IMR-90 (cell line): ENCODE measurements at regions not wholly inside any gene's neighbourhood (a gene's known extent, or its start where the extent isn't known, plus 50 kb on each side); places are given as distances from the start of the nearest gene placed in this dataset.

Experiments
- ATAC-seq: fragments of 200-7000 bp; cut with Tn5 transposase; 2 replicates; pipeline ENCODE4 v1.9.1; 2020; ENCODE audit warnings: low read depth, mild to moderate bottlenecking, moderate library complexity
- BruUV-seq: library from RNA; stranded (reverse); fragments of 400-500 nt; replicated peaks from 2 replicates; lab custom pipeline; 2021; lab: Mats Ljungman, UMichigan
- CTCF ChIA-PET: fragments of 300-600 bp; formaldehyde crosslinking; extraction: SDS; loops from one replicate; lab custom pipeline; 2021; ENCODE audit warnings: antibody characterized with exemption; lab: Yijun Ruan, JAX
- POLR2A ChIA-PET: fragments of 300-600 bp; sonication (Branson Sonifier 250); formaldehyde crosslinking; loops from one replicate; lab custom pipeline; 2022; ENCODE audit warnings: antibody characterized with exemption; ENCODE audit not compliant: unreplicated experiment; lab: Charles Lee
- DNase-seq: peaks from one replicate; pipeline ENCODE4 v3.0.0; 2013
- H2AFZ ChIP-seq: replicated peaks from 2 replicates; pipeline ENCODE3; 2013; ENCODE audit warnings: low read length, mild to moderate bottlenecking; ENCODE audit not compliant: poor library complexity
- H2AK5ac ChIP-seq: 2 replicates; pipeline ENCODE4 v1.6.1; 2013; ENCODE audit warnings: low read depth, low read length, inconsistent platforms
- H2AK9ac ChIP-seq: replicated peaks from 2 replicates; pipeline ENCODE3; 2013; ENCODE audit warnings: mild to moderate bottlenecking, low read depth, low read length, moderate library complexity; ENCODE audit not compliant: poor library complexity
- H2BK120ac ChIP-seq: 2 replicates; pipeline ENCODE4 v1.6.1; 2013; ENCODE audit warnings: low read depth, low read length, inconsistent platforms
- H2BK15ac ChIP-seq: 3 replicates; pipeline ENCODE4 v1.6.1; 2013; ENCODE audit warnings: low read depth, low read length, inconsistent platforms
- H2BK20ac ChIP-seq: 2 replicates; pipeline ENCODE4 v1.6.1; 2013; ENCODE audit warnings: low read depth, mild to moderate bottlenecking, inconsistent platforms, low read length, moderate library complexity
- H2BK5ac ChIP-seq: 2 replicates; pipeline ENCODE4 v1.6.1; 2013; ENCODE audit warnings: mild to moderate bottlenecking, low read depth, low read length, inconsistent platforms; ENCODE audit not compliant: poor library complexity, severe bottlenecking
- H3K14ac ChIP-seq: replicated peaks from 2 replicates; pipeline ENCODE4 v1.6.1; 2013; ENCODE audit warnings: low read depth, low read length, inconsistent platforms
- H3K18ac ChIP-seq: 2 replicates; pipeline ENCODE4 v1.6.1; 2013; ENCODE audit warnings: low read depth, low read length, control low read depth
- H3K23ac ChIP-seq: 2 replicates; pipeline ENCODE4 v1.6.1; 2013; ENCODE audit warnings: low read depth, low read length, inconsistent platforms
- H3K27ac ChIP-seq: 2 replicates; pipeline ENCODE4 v1.5.1; 2013; ENCODE audit warnings: mild to moderate bottlenecking, control low read depth, low read length; ENCODE audit not compliant: insufficient read depth
- H3K27me3 ChIP-seq: 2 replicates; pipeline ENCODE4 v1.6.1; 2013; ENCODE audit warnings: low read length; ENCODE audit not compliant: control insufficient read depth, insufficient read depth
- H3K36me3 ChIP-seq: 2 replicates; pipeline ENCODE4 v1.6.1; 2013; ENCODE audit warnings: low read length, mixed read lengths; ENCODE audit not compliant: control insufficient read depth, insufficient read depth
- H3K4ac ChIP-seq: 2 replicates; pipeline ENCODE4 v1.6.1; 2013; ENCODE audit warnings: low read depth, low read length, inconsistent platforms
- H3K4me1 ChIP-seq: 2 replicates; pipeline ENCODE4 v1.6.1; 2013; ENCODE audit warnings: low read length, mixed read lengths; ENCODE audit not compliant: control insufficient read depth, insufficient read depth
- H3K4me2 ChIP-seq: 2 replicates; pipeline ENCODE4 v1.6.1; 2013; ENCODE audit warnings: low read depth, mild to moderate bottlenecking, control low read depth, low read length, moderate library complexity
- H3K4me3 ChIP-seq: 2 replicates; pipeline ENCODE4 v1.5.1; 2013; ENCODE audit warnings: low read depth, mild to moderate bottlenecking, control low read depth, low read length, moderate library complexity; ENCODE audit not compliant: insufficient read depth
- H3K56ac ChIP-seq: 2 replicates; pipeline ENCODE4 v1.6.1; 2013; ENCODE audit warnings: low read length, inconsistent platforms; ENCODE audit not compliant: insufficient read depth; ENCODE audit errors: extremely low read depth
- H3K79me1 ChIP-seq, 2 experiments: 2 replicates each; pipeline ENCODE4 v1.6.1; 2013; ENCODE audit warnings: low read length in 2 of 2, inconsistent platforms in 1 of 2, low read depth in 1 of 2
- H3K9ac ChIP-seq: 2 replicates; pipeline ENCODE4 v1.6.1; 2013; ENCODE audit warnings: low read depth, low read length, control low read depth
- H3K9me1 ChIP-seq: 2 replicates; pipeline ENCODE4 v1.6.1; 2013; ENCODE audit warnings: low read length, inconsistent platforms; ENCODE audit not compliant: insufficient read depth
- H3K9me3 ChIP-seq: 2 replicates; pipeline ENCODE4 v1.6.1; 2013; ENCODE audit warnings: low read length; ENCODE audit not compliant: control insufficient read depth, insufficient read depth
- H4K20me1 ChIP-seq: 2 replicates; pipeline ENCODE4 v1.6.1; 2013; ENCODE audit warnings: low read length, inconsistent platforms; ENCODE audit not compliant: insufficient read depth
- H4K5ac ChIP-seq: 2 replicates; pipeline ENCODE4 v1.6.1; 2013; ENCODE audit warnings: mild to moderate bottlenecking, low read depth, low read length, control low read depth
- H4K8ac ChIP-seq, 2 experiments: 2 replicates each; pipeline ENCODE4 v1.6.1; 2013; ENCODE audit warnings: low read depth in 2 of 2, low read length in 2 of 2, control low read depth in 1 of 2, inconsistent platforms in 1 of 2
- H4K91ac ChIP-seq: 2 replicates; pipeline ENCODE4 v1.6.1; 2013; ENCODE audit warnings: low read depth, low read length, inconsistent platforms; ENCODE audit not compliant: insufficient read depth
- MAFK ChIP-seq: IDR thresholded peaks from 2 replicates; pipeline ENCODE4 v1.6.1; 2012; ENCODE audit warnings: low read depth, low read length, improper control_type of control experiment
- MAZ ChIP-seq: IDR thresholded peaks from 2 replicates; pipeline ENCODE4 v1.6.1; 2012; ENCODE audit warnings: low read depth, mild to moderate bottlenecking, low read length, improper control_type of control experiment, moderate library complexity, borderline replicate concordance
- whole genome bisulfite sequencing, 2 experiments: methylation state at CpG; one replicate each; pipeline versions ENCODE4 v1.1.5 to v1.1.7; 2013; ENCODE audit warnings: missing lambda C conversion rate in 2 of 2; ENCODE audit not compliant: insufficient read length in 1 of 2; ENCODE audit errors: extremely low coverage in 2 of 2; 5-methylcytosine and 5-hydroxymethylcytosine counted together
- dilution Hi-C: fragments of 300-500 bp; cut with HindIII; formaldehyde crosslinking; loops from one replicate; pipeline ENCODE4 v1.14.3; 2018; ENCODE audit warnings: low sequenced_read_pairs; ENCODE audit not compliant: unreplicated experiment
- in situ Hi-C: fragments of 300-500 bp; cut with MboI; formaldehyde crosslinking; loops from 3 replicates; pipeline ENCODE4 v1.14.3; 2019; ENCODE audit warnings: low sequenced_read_pairs, inconsistent platforms, mixed read lengths
- intact Hi-C: fragments of 100-400 bp; cut with micrococcal nuclease; formaldehyde crosslinking; loops from 2 replicates; pipeline ENCODE4 v1.10.0; 2022

GRCh38 chr6:141728330-141728729 is 404.4 kb upstream of the GJE1 start:
- POLR2A ChIA-PET: no interaction called here
- no peak overlapping the region for H2BK120ac ChIP-seq
- no peak overlapping the region for H3K14ac ChIP-seq
- no peaks in the 10 kb centered on the region; the same call in 1 of the 2 replicates for H3K4me1 ChIP-seq
- intact Hi-C loops: no loop called here
- peak overlapping the region; percentile 88 for H3K4me2 ChIP-seq
- no peak overlapping the region for H3K9ac ChIP-seq
- H2BK20ac ChIP-seq: no peak overlapping the region
- no peaks in the 10 kb centered on the region for H3K9me3 ChIP-seq
- no peak overlapping the region for H2AFZ ChIP-seq
- TF ChIP-seq MAFK (no peak), MAZ (no peak)
- BruUV-seq: no TSS peak
- no peak overlapping the region for H4K91ac ChIP-seq
- H3K27ac ChIP-seq: no peak overlapping the region
- no peak overlapping the region for H2AK5ac ChIP-seq
- no peaks in the 10 kb centered on the region for H3K79me1 ChIP-seq
- dilution Hi-C loops: no loop called here
- DNase-seq: no peak
- peak overlapping the region; percentile 28; the same call in 1 of the 2 replicates for H3K4me3 ChIP-seq
- in situ Hi-C loops: no loop called here
- no peak overlapping the region for H2AK9ac ChIP-seq
- H3K56ac ChIP-seq: no peak overlapping the region
- H4K8ac ChIP-seq: no peak overlapping the region
- ATAC-seq: peak; percentile 11; the same call in 1 of the 2 replicates
- H2BK5ac ChIP-seq: no peak overlapping the region
- H3K18ac ChIP-seq: no peak overlapping the region
- H3K23ac ChIP-seq: no peak overlapping the region
- H3K9me1 ChIP-seq: no peaks in the 10 kb centered on the region
- no peaks in the 10 kb centered on the region for H3K27me3 ChIP-seq
- peak overlapping the region; percentile 36; the same call in 1 of the 2 replicates for H4K5ac ChIP-seq
- WGBS, 2 experiments: no CpG with 5 or more reads among the region's 4 CpGs
- H3K36me3 ChIP-seq: no peaks in the 10 kb centered on the region
- no peaks in the 10 kb centered on the region for H4K20me1 ChIP-seq
- no peak overlapping the region for H2BK15ac ChIP-seq
- CTCF ChIA-PET: no interaction called here
- H3K4ac ChIP-seq: no peak overlapping the region
